ENCODE measurements at regions not wholly inside any gene's neighbourhood (a gene's known extent, or its start where the extent isn't known, plus 50 kb on each side); places are given as distances from the start of the nearest gene placed in this dataset.

GRCh38 chr2:37764739-37765138 lies 93.3 kb upstream of the CDC42EP3 start:
- Histone ChIP-seq H3K36me3 (no peaks in the 10 kb centered on the region), H3K27ac (no peak overlapping the region), H3K9me3 (no peaks in the 10 kb centered on the region), H3K4me3 (no peak overlapping the region), H3K27me3 (no peaks in the 10 kb centered on the region), H3K4me1 (no peaks in the 10 kb centered on the region)
- intact Hi-C loops (cut with DNase I) = no loop called here
- no peak for DNase-seq
- 39% methylated on average over 1 of the region's 2 CpGs for WGBS (ENCODE audit: insufficient coverage, low coverage, low lambda C conversion rate, missing lambda C conversion rate)
- ATAC-seq = no peak
- no peak for TF ChIP-seq POLR2A (IDR thresholded peaks at IDR 0.05)
- TF ChIP-seq CTCF (IDR thresholded peaks at IDR 0.05) = no peak

- no peak for ATAC-seq
- Histone ChIP-seq H3K27ac (no peak overlapping the region), H3K4me3 (no peak overlapping the region), H3K27me3 (no peaks in the 10 kb centered on the region), H3K4me1 (no peaks in the 10 kb centered on the region), H3K36me3 (no peaks in the 10 kb centered on the region), H3K9me3 (no peaks in the 10 kb centered on the region)
- intact Hi-C loops (cut with DNase I) = no loop called here
- WGBS (ENCODE audit: insufficient coverage, low coverage, low lambda C conversion rate, missing lambda C conversion rate) = 38% methylated on average over 3 of the region's 3 CpGs
- TF ChIP-seq POLR2A (IDR thresholded peaks at IDR 0.05) = no peak
- DNase-seq = no peak
Observed at GRCh38 chr2:37766106-37766505, 94.7 kb upstream of the CDC42EP3 start.

- H3K4me3 ChIP-seq = no peak overlapping the region
- intact Hi-C loops (cut with DNase I) = no loop called here
Observed at GRCh38 chr2:37767046-37767445, 95.6 kb upstream of the CDC42EP3 start.

GRCh38 chr2:37767959-37768925 lies 96.8 kb upstream of the CDC42EP3 start:
- ATAC-seq = peak in 2 of 4 donors; percentile 25 to 41

More at GRCh38 chr2:37767046-37767445, 95.6 kb upstream of the CDC42EP3 start:
- H3K9me3 ChIP-seq = no peaks in the 10 kb centered on the region
- no peaks in the 10 kb centered on the region for H3K4me1 ChIP-seq
- no peaks in the 10 kb centered on the region for H3K27me3 ChIP-seq
- no peaks in the 10 kb centered on the region for H3K36me3 ChIP-seq
- no peak for TF ChIP-seq CTCF (IDR thresholded peaks at IDR 0.05)
- TF ChIP-seq POLR2A (IDR thresholded peaks at IDR 0.05) = no peak
- DNase-seq = no peak
- no peak overlapping the region for H3K27ac ChIP-seq
- ATAC-seq = no peak

More at GRCh38 chr2:37767959-37768925, 96.8 kb upstream of the CDC42EP3 start:
- TF ChIP-seq POLR2A (IDR thresholded peaks at IDR 0.05) (no peak), CTCF (IDR thresholded peaks at IDR 0.05) (no peak)
- 29% methylated on average over 3 of the region's 6 CpGs for WGBS (ENCODE audit: insufficient coverage, low coverage, low lambda C conversion rate, missing lambda C conversion rate)
- no peak overlapping the region for H3K4me3 ChIP-seq
- H3K36me3 ChIP-seq = no peaks in the 10 kb centered on the region
- no peaks in the 10 kb centered on the region for H3K4me1 ChIP-seq
- no peaks in the 10 kb centered on the region for H3K27me3 ChIP-seq
- peak overlapping the region in 1 of 3 donors; percentile 38 for H3K27ac ChIP-seq
- no peak for DNase-seq
- intact Hi-C loops (cut with DNase I) = no loop called here
- no peaks in the 10 kb centered on the region for H3K9me3 ChIP-seq
